Renal cortical epithelial cell (primary cell): ENCODE measurements at regions not wholly inside any gene's neighbourhood (a gene's known extent, or its start where the extent isn't known, plus 50 kb on each side); places are given as distances from the start of the nearest gene placed in this dataset.
A peak's percentile ranks its signal among the peaks of the same experiment; 100 is the strongest.

ENCODE experiments used
- DNase-seq: peaks from one replicate; pipeline ENCODE4 v3.0.0-alpha.2; 2011; ENCODE audit warnings: low read depth

GRCh38 chr15:27671819-27672437 is 427.2 kb downstream of the OCA2 start:
- DNase-seq: no peak

- no peak for DNase-seq
Measured at GRCh38 chr15:27670486-27671209, 428.5 kb downstream of the OCA2 start.

- peak; percentile 84 for DNase-seq
Measured at GRCh38 chr15:27669641-27670040, 429.5 kb downstream of the OCA2 start.

- peak; percentile 54 for DNase-seq
Measured at GRCh38 chr15:27668471-27669220, 430.5 kb downstream of the OCA2 start.

- no peak for DNase-seq
Measured at GRCh38 chr15:27665002-27665401, 434.1 kb downstream of the OCA2 start.

GRCh38 chr15:27662892-27663291 is 436.2 kb downstream of the OCA2 start:
- DNase-seq: no peak

- DNase-seq: peak; percentile 29
Measured at GRCh38 chr15:27660676-27661075, 438.4 kb downstream of the OCA2 start.

GRCh38 chr15:27656296-27656987 is 442.7 kb downstream of the OCA2 start:
- no peak for DNase-seq

- DNase-seq: no peak
Measured at GRCh38 chr15:27655056-27655455, 444.1 kb downstream of the OCA2 start.

- no peak for DNase-seq
Measured at GRCh38 chr15:27650244-27650643, 448.9 kb downstream of the OCA2 start.

- DNase-seq: no peak
Measured at GRCh38 chr15:27648359-27648758, 450.8 kb downstream of the OCA2 start.

- DNase-seq: no peak
Measured at GRCh38 chr15:27646531-27646930, 452.6 kb downstream of the OCA2 start.

- no peak for DNase-seq
Measured at GRCh38 chr15:27645672-27646071, 453.4 kb downstream of the OCA2 start.

- DNase-seq: peak; percentile 4
Measured at GRCh38 chr15:27642981-27643380, 456.1 kb downstream of the OCA2 start.

GRCh38 chr15:27639595-27639994 is 459.5 kb downstream of the OCA2 start:
- DNase-seq: no peak

GRCh38 chr15:27638958-27639357 is 460.2 kb downstream of the OCA2 start:
- no peak for DNase-seq

GRCh38 chr15:27635916-27636315 is 463.2 kb downstream of the OCA2 start:
- no peak for DNase-seq

- DNase-seq: no peak
Measured at GRCh38 chr15:27628486-27628885, 470.6 kb downstream of the OCA2 start.

GRCh38 chr15:27627623-27628022 is 471.5 kb downstream of the OCA2 start:
- no peak for DNase-seq

GRCh38 chr15:27623560-27624305 is 475.4 kb downstream of the OCA2 start:
- no peak for DNase-seq

GRCh38 chr15:27623149-27623548 is 476.0 kb downstream of the OCA2 start:
- no peak for DNase-seq

- no peak for DNase-seq
Measured at GRCh38 chr15:27622371-27622770, 476.7 kb downstream of the OCA2 start.
